ENCODE measurements at regions not wholly inside any gene's neighbourhood (a gene's known extent, or its start where the extent isn't known, plus 50 kb on each side); places are given as distances from the start of the nearest gene placed in this dataset.

DNA sequence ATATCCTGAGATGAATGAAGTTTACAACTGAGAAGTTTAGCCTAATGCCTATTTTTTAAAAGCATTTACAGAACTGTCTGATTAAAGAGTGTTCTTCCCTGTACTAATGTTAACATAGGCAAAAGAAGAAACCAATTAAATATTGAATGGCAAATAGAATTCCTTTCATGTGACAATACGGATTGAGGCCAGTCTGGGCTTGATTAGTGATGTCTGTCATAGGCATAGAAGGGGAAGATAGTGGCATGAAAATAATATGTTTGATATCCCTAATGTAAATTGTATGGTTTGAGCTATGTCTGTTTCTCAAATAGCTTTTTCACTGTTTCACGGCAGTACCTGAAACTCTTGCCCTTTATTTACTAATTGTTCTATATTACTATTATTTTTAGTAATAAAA is 443.1 kb upstream of the CLINT1 start:
- TF ChIP-seq, protein P1, sequence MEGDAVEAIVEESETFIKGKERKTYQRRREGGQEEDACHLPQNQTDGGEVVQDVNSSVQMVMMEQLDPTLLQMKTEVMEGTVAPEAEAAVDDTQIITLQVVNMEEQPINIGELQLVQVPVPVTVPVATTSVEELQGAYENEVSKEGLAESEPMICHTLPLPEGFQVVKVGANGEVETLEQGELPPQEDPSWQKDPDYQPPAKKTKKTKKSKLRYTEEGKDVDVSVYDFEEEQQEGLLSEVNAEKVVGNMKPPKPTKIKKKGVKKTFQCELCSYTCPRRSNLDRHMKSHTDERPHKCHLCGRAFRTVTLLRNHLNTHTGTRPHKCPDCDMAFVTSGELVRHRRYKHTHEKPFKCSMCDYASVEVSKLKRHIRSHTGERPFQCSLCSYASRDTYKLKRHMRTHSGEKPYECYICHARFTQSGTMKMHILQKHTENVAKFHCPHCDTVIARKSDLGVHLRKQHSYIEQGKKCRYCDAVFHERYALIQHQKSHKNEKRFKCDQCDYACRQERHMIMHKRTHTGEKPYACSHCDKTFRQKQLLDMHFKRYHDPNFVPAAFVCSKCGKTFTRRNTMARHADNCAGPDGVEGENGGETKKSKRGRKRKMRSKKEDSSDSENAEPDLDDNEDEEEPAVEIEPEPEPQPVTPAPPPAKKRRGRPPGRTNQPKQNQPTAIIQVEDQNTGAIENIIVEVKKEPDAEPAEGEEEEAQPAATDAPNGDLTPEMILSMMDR (conservative IDR thresholded peaks at IDR 0.05; ENCODE audit: low read length), result no peak
- TF ChIP-seq EZH2phosphoT487 (IDR thresholded peaks at IDR 0.05; ENCODE audit: borderline replicate concordance, low read depth, low read length), result no peak
